ENCODE measurements at regions not wholly inside any gene's neighbourhood (a gene's known extent, or its start where the extent isn't known, plus 50 kb on each side); places are given as distances from the start of the nearest gene placed in this dataset.

- TF ChIP-seq GATA3 (IDR thresholded peaks at IDR 0.05; ENCODE audit: low read depth, low read length) (no peak), GATA2 (IDR thresholded peaks at IDR 0.05; ENCODE audit: low read depth, low read length) (no peak)
Observed at GRCh38 chr12:78330131-78330530, 499.4 kb downstream of the NAV3 start.
